SK-N-SH treated with all-trans-retinoic acid at 6 μM for 48 hours (cell line): ENCODE measurements at regions not wholly inside any gene's neighbourhood (a gene's known extent, or its start where the extent isn't known, plus 50 kb on each side); places are given as distances from the start of the nearest gene placed in this dataset.

Experiments used
- ATAC-seq: fragments of 200-7000 bp; cut with Tn5 transposase; 3 replicates; pipeline ENCODE4 v1.9.1; 2020; ENCODE audit warnings: mild to moderate bottlenecking, moderate library complexity
- ARNTL ChIP-seq: fragments of 450-650 bp; formaldehyde crosslinking; IDR thresholded peaks from 2 replicates; pipeline ENCODE4 v1.5.0; 2020; ENCODE audit warnings: low read depth, mild to moderate bottlenecking, moderate library complexity, borderline replicate concordance
- BACH2 ChIP-seq: fragments of 250-450 bp; sonication (Bioruptor Pico); IDR thresholded peaks from 2 replicates; pipeline ENCODE4 v1.9.0; 2021; ENCODE audit warnings: mild to moderate bottlenecking, borderline replicate concordance
- CSDC2 ChIP-seq: fragments of 250-450 bp; sonication (Bioruptor Pico); IDR thresholded peaks from 2 replicates; pipeline ENCODE4 v1.5.0; 2020; ENCODE audit warnings: mild to moderate bottlenecking, moderate library complexity
- ESRRG ChIP-seq: fragments of 250-450 bp; sonication (Bioruptor Pico); IDR thresholded peaks from 2 replicates; pipeline ENCODE4 v1.6.1; 2021; ENCODE audit warnings: mild to moderate bottlenecking
- GLIS3 ChIP-seq: fragments of 250-450 bp; sonication (Bioruptor Pico); IDR thresholded peaks from 2 replicates; pipeline ENCODE4 v1.5.0; 2020; ENCODE audit warnings: mild to moderate bottlenecking, moderate library complexity
- ISL1 ChIP-seq: fragments of 250-450 bp; sonication (Bioruptor Pico); IDR thresholded peaks from 2 replicates; pipeline ENCODE4 v2.1.2; 2022; ENCODE audit warnings: mild to moderate bottlenecking, moderate library complexity
- OSR1 ChIP-seq: fragments of 250-450 bp; sonication (Bioruptor Pico); IDR thresholded peaks from 2 replicates; pipeline ENCODE4 v1.8.0; 2022; ENCODE audit warnings: moderate library complexity, mild to moderate bottlenecking, inconsistent platforms
- PPARA ChIP-seq: fragments of 250-450 bp; sonication (Bioruptor Pico); IDR thresholded peaks from 2 replicates; pipeline ENCODE4 v1.5.0; 2020; ENCODE audit warnings: mild to moderate bottlenecking, borderline replicate concordance
- SNAI2 ChIP-seq: fragments of 250-450 bp; sonication (Bioruptor Pico); IDR thresholded peaks from 2 replicates; pipeline ENCODE4 v1.5.0; 2020; ENCODE audit warnings: mild to moderate bottlenecking, moderate library complexity
- TCF4 ChIP-seq: fragments of 250-450 bp; sonication (Bioruptor Pico); IDR thresholded peaks from 2 replicates; pipeline ENCODE4 v1.8.0; 2021; ENCODE audit warnings: mild to moderate bottlenecking, moderate library complexity, borderline replicate concordance
- TOX ChIP-seq: fragments of 250-450 bp; sonication (Bioruptor Pico); IDR thresholded peaks from 2 replicates; pipeline ENCODE4 v1.8.0; 2021; ENCODE audit warnings: mild to moderate bottlenecking, moderate library complexity, borderline replicate concordance
- ZC3H10 ChIP-seq: fragments of 250-450 bp; sonication (Bioruptor Pico); IDR thresholded peaks from 2 replicates; pipeline ENCODE4 v1.5.1; 2021; ENCODE audit warnings: mild to moderate bottlenecking, moderate library complexity
- ZFP3 ChIP-seq: fragments of 250-450 bp; sonication (Bioruptor Pico); IDR thresholded peaks from 2 replicates; pipeline ENCODE4 v1.5.0; 2020; ENCODE audit warnings: mild to moderate bottlenecking, moderate library complexity
- ZNF565 ChIP-seq: fragments of 450-650 bp; formaldehyde crosslinking; conservative IDR thresholded peaks from 2 replicates; pipeline ENCODE4 v1.5.0; 2020; ENCODE audit warnings: low read depth, mild to moderate bottlenecking, moderate library complexity
- ZNF8 ChIP-seq: fragments of 450-650 bp; formaldehyde crosslinking; IDR thresholded peaks from 2 replicates; pipeline ENCODE4 v1.5.0; 2020; ENCODE audit warnings: mild to moderate bottlenecking, moderate library complexity
- TF ChIP-seq, protein P1 (sequence below): fragments of 250-450 bp; sonication (Bioruptor Pico); IDR thresholded peaks from 2 replicates; pipeline ENCODE4 v1.8.0; 2020; ENCODE audit warnings: mild to moderate bottlenecking, moderate library complexity, borderline replicate concordance
- TF ChIP-seq, protein P2 (sequence below): fragments of 250-450 bp; sonication (Bioruptor Pico); IDR thresholded peaks from 2 replicates; pipeline ENCODE4 v1.5.1; 2020; ENCODE audit warnings: low read depth, mild to moderate bottlenecking, moderate library complexity
- TF ChIP-seq, protein P3 (sequence below): fragments of 250-450 bp; sonication (Bioruptor Pico); IDR thresholded peaks from 2 replicates; pipeline ENCODE4 v1.8.0; 2021; ENCODE audit warnings: low read depth, mild to moderate bottlenecking, moderate library complexity, borderline replicate concordance
- TF ChIP-seq, protein P4 (sequence below): fragments of 250-450 bp; sonication (Bioruptor Pico); IDR thresholded peaks from 2 replicates; pipeline ENCODE4 v1.5.0; 2020; ENCODE audit warnings: mild to moderate bottlenecking, moderate library complexity

DNA sequence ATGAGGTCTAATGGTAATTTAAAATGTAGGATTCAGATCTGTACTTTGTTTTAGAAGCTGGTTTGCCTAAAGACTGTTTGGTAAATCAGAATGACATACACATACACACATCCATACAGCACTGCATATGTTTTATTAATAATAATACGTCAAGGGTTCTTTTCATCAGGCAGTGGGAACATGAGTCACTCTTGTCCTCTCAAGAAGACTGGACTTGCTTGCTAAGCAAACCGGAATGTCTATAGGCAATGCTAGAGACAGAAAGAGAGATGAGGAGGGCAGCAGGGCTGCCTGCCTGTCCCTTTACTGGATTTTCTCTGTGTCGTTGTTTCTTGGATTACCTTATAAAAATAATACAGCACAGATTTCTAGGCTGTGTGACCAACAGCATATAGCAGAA lies 119.1 kb upstream of the GALNT2 start (continued):
- TF ChIP-seq, protein P1, sequence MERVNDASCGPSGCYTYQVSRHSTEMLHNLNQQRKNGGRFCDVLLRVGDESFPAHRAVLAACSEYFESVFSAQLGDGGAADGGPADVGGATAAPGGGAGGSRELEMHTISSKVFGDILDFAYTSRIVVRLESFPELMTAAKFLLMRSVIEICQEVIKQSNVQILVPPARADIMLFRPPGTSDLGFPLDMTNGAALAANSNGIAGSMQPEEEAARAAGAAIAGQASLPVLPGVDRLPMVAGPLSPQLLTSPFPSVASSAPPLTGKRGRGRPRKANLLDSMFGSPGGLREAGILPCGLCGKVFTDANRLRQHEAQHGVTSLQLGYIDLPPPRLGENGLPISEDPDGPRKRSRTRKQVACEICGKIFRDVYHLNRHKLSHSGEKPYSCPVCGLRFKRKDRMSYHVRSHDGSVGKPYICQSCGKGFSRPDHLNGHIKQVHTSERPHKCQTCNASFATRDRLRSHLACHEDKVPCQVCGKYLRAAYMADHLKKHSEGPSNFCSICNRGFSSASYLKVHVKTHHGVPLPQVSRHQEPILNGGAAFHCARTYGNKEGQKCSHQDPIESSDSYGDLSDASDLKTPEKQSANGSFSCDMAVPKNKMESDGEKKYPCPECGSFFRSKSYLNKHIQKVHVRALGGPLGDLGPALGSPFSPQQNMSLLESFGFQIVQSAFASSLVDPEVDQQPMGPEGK (CRISPR knock-in tag), result no peak

DNA sequence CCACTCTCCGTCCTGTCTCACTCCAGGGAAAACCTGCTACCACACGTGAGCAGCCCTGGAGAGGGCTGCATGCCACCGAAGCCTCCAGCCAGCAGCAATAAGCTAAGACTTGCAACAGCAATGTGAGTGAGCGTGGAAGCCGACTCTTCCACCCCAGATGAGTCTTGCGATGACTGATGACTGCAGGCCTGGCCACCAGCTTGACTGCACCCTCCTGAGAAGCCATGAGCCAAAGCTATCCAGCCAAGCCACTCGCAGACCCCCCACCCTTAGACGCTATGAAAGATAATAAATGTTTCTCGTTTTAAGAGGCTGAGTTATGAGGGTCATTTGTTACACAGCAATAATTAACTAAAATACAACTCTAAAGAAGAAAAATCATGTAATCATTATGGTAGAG lies 118.6 kb upstream of the GALNT2 start:
- ATAC-seq, result no peak
- TF ChIP-seq ZNF565 (CRISPR knock-in tag) (no peak), ZNF8 (no peak), CSDC2 (CRISPR knock-in tag) (no peak), GLIS3 (CRISPR knock-in tag) (no peak), ESRRG (CRISPR knock-in tag) (no peak), ISL1 (CRISPR knock-in tag) (no peak), SNAI2 (CRISPR knock-in tag) (no peak), ZFP3 (CRISPR knock-in tag) (no peak), PPARA (CRISPR knock-in tag) (no peak), TCF4 (CRISPR knock-in tag) (no peak), TOX (no peak), ZC3H10 (CRISPR knock-in tag) (no peak), BACH2 (CRISPR knock-in tag) (no peak), OSR1 (CRISPR knock-in tag) (no peak), ARNTL (CRISPR knock-in tag) (no peak)
- TF ChIP-seq, protein P1 (CRISPR knock-in tag), result no peak
- TF ChIP-seq, protein P2, sequence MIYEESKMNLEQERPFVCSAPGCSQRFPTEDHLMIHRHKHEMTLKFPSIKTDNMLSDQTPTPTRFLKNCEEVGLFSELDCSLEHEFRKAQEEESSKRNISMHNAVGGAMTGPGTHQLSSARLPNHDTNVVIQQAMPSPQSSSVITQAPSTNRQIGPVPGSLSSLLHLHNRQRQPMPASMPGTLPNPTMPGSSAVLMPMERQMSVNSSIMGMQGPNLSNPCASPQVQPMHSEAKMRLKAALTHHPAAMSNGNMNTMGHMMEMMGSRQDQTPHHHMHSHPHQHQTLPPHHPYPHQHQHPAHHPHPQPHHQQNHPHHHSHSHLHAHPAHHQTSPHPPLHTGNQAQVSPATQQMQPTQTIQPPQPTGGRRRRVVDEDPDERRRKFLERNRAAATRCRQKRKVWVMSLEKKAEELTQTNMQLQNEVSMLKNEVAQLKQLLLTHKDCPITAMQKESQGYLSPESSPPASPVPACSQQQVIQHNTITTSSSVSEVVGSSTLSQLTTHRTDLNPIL (CRISPR knock-in tag), result no peak
- TF ChIP-seq, protein P3, sequence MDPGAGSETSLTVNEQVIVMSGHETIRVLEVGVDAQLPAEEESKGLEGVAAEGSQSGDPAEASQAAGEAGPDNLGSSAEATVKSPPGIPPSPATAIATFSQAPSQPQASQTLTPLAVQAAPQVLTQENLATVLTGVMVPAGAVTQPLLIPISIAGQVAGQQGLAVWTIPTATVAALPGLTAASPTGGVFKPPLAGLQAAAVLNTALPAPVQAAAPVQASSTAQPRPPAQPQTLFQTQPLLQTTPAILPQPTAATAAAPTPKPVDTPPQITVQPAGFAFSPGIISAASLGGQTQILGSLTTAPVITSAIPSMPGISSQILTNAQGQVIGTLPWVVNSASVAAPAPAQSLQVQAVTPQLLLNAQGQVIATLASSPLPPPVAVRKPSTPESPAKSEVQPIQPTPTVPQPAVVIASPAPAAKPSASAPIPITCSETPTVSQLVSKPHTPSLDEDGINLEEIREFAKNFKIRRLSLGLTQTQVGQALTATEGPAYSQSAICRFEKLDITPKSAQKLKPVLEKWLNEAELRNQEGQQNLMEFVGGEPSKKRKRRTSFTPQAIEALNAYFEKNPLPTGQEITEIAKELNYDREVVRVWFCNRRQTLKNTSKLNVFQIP (CRISPR knock-in tag), result no peak
- TF ChIP-seq, protein P4, sequence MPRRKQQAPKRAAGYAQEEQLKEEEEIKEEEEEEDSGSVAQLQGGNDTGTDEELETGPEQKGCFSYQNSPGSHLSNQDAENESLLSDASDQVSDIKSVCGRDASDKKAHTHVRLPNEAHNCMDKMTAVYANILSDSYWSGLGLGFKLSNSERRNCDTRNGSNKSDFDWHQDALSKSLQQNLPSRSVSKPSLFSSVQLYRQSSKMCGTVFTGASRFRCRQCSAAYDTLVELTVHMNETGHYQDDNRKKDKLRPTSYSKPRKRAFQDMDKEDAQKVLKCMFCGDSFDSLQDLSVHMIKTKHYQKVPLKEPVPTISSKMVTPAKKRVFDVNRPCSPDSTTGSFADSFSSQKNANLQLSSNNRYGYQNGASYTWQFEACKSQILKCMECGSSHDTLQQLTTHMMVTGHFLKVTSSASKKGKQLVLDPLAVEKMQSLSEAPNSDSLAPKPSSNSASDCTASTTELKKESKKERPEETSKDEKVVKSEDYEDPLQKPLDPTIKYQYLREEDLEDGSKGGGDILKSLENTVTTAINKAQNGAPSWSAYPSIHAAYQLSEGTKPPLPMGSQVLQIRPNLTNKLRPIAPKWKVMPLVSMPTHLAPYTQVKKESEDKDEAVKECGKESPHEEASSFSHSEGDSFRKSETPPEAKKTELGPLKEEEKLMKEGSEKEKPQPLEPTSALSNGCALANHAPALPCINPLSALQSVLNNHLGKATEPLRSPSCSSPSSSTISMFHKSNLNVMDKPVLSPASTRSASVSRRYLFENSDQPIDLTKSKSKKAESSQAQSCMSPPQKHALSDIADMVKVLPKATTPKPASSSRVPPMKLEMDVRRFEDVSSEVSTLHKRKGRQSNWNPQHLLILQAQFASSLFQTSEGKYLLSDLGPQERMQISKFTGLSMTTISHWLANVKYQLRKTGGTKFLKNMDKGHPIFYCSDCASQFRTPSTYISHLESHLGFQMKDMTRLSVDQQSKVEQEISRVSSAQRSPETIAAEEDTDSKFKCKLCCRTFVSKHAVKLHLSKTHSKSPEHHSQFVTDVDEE (CRISPR knock-in tag), result no peak

DNA sequence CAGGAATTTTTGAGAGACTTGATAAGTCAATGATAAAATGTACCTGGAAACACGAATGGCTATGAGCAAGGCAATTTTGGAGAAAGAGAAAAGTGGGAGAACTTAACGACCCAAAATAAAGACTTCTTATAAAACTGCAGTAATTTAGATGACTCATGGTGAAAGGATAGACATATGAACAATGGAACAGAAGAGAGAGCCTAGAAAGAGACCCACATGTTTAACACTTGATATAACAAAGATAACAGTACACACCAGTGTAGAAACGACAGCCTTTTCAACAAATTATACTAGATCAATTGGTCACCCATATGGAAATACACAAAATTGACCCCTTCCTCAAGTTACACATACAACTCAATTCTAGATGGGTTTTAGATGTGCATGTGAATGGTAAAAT lies 117.5 kb upstream of the GALNT2 start:
- no peak for TF ChIP-seq PPARA (CRISPR knock-in tag)
- TF ChIP-seq ESRRG (CRISPR knock-in tag), result no peak
- no peak for TF ChIP-seq OSR1 (CRISPR knock-in tag)
- TF ChIP-seq, protein P3 (CRISPR knock-in tag), result no peak
- TF ChIP-seq ZC3H10 (CRISPR knock-in tag), result no peak
- TF ChIP-seq, protein P2 (CRISPR knock-in tag), result no peak
- TF ChIP-seq ARNTL (CRISPR knock-in tag), result no peak
- ATAC-seq, result no peak
